ENCODE measurements at regions not wholly inside any gene's neighbourhood (a gene's known extent, or its start where the extent isn't known, plus 50 kb on each side); places are given as distances from the start of the nearest gene placed in this dataset.

GRCh38 chr3:22729981-22730380 is 473.1 kb upstream of the UBE2E2 start:
- ChIA-PET CTCF (no interaction called here), POLR2A (no interaction called here)
- no peak for TF ChIP-seq CTCF (IDR thresholded peaks at IDR 0.05; ENCODE audit: insufficient read depth, low read length, missing control alignments)
- no peak overlapping the region for H3K4me3 ChIP-seq (ENCODE audit: low read depth, low read length)
- no peak for DNase-seq (ENCODE audit: low read depth, low spot score)

- POLR2A ChIA-PET: no interaction called here
- DNase-seq (ENCODE audit: low read depth, low spot score): no peak
- CTCF ChIA-PET: no interaction called here
- no peak overlapping the region for H3K4me3 ChIP-seq (ENCODE audit: low read depth, low read length)
- no peak for TF ChIP-seq CTCF (IDR thresholded peaks at IDR 0.05; ENCODE audit: insufficient read depth, low read length, missing control alignments)
Observed at GRCh38 chr3:22730701-22731100, 472.4 kb upstream of the UBE2E2 start.

- no peak overlapping the region for H3K4me3 ChIP-seq (ENCODE audit: low read depth, low read length)
- CTCF ChIA-PET: no interaction called here
- POLR2A ChIA-PET: no interaction called here
- no peak for TF ChIP-seq CTCF (IDR thresholded peaks at IDR 0.05; ENCODE audit: insufficient read depth, low read length, missing control alignments)
- no peak for DNase-seq (ENCODE audit: low read depth, low spot score)
Observed at GRCh38 chr3:22731901-22732300, 471.2 kb upstream of the UBE2E2 start.

- ChIA-PET POLR2A (no interaction called here), CTCF (no interaction called here)
- no peak for TF ChIP-seq CTCF (IDR thresholded peaks at IDR 0.05; ENCODE audit: insufficient read depth, low read length, missing control alignments)
- DNase-seq (ENCODE audit: low read depth, low spot score): no peak
- no peak overlapping the region for H3K4me3 ChIP-seq (ENCODE audit: low read depth, low read length)
Observed at GRCh38 chr3:22732641-22733040, 470.5 kb upstream of the UBE2E2 start.

- ChIA-PET CTCF (no interaction called here), POLR2A (no interaction called here)
- H3K4me3 ChIP-seq (ENCODE audit: low read depth, low read length): no peak overlapping the region
- DNase-seq (ENCODE audit: low read depth, low spot score): no peak
- no peak for TF ChIP-seq CTCF (IDR thresholded peaks at IDR 0.05; ENCODE audit: insufficient read depth, low read length, missing control alignments)
Observed at GRCh38 chr3:22734207-22734606, 468.9 kb upstream of the UBE2E2 start.

GRCh38 chr3:22734756-22735155 is 468.4 kb upstream of the UBE2E2 start:
- no peak for TF ChIP-seq CTCF (IDR thresholded peaks at IDR 0.05; ENCODE audit: insufficient read depth, low read length, missing control alignments)
- no peak overlapping the region for H3K4me3 ChIP-seq (ENCODE audit: low read depth, low read length)
- ChIA-PET CTCF (no interaction called here), POLR2A (no interaction called here)
- no peak for DNase-seq (ENCODE audit: low read depth, low spot score)
